HEK293 (cell line): ENCODE measurements at regions not wholly inside any gene's neighbourhood (a gene's known extent, or its start where the extent isn't known, plus 50 kb on each side); places are given as distances from the start of the nearest gene placed in this dataset.

Experiments used
- CTCF ChIA-PET: fragments of 350-600 bp; formaldehyde crosslinking; extraction: SDS; loops from one replicate; lab custom pipeline; 2021; ENCODE audit warnings: antibody characterized with exemption; lab: Yijun Ruan, JAX
- POLR2A ChIA-PET: fragments of 300-600 bp; formaldehyde crosslinking; extraction: SDS; loops from one replicate; lab custom pipeline; 2020; ENCODE audit warnings: antibody characterized with exemption, inconsistent platforms; lab: Yijun Ruan, JAX
- H3K27ac ChIP-seq: fragments of 200-500 bp; sonication (Bioruptor generic); 2 replicates; pipeline ENCODE4 v1.5.1; 2014; ENCODE audit warnings: low read depth, low read length, control low read depth, inconsistent platforms; ENCODE audit errors: extremely low read depth
- H3K36me3 ChIP-seq, 2 experiments: fragments of 200-500 bp in 1 of 2; sonication (Bioruptor generic) in 1 of 2; 1 replicate in 1 of 2; 2 replicates in 1 of 2; pipeline ENCODE4 v1.5.1; 2014 to 2017; ENCODE audit warnings: inconsistent platforms in 2 of 2, low read length in 2 of 2; ENCODE audit not compliant: control insufficient read depth in 2 of 2, insufficient read depth in 1 of 2
- H3K4me1 ChIP-seq: fragments of 200-500 bp; sonication (Bioruptor generic); 2 replicates; pipeline ENCODE4 v1.5.1; 2014; ENCODE audit warnings: mild to moderate bottlenecking, low read length, inconsistent platforms; ENCODE audit not compliant: control insufficient read depth, insufficient read depth
- H3K4me3 ChIP-seq: 2 replicates; pipeline ENCODE4 v1.5.1; 2011; ENCODE audit warnings: low read depth, mild to moderate bottlenecking, control low read depth, low read length, moderate library complexity
- H3K9me3 ChIP-seq: fragments of 200-500 bp; sonication (Bioruptor generic); 2 replicates; pipeline ENCODE4 v1.5.1; 2014; ENCODE audit warnings: low read depth, low read length, inconsistent platforms; ENCODE audit not compliant: control insufficient read depth, insufficient read depth
- GFI1B ChIP-seq: fragments of 450-650 bp; formaldehyde crosslinking; IDR thresholded peaks from 2 replicates; pipeline ENCODE4 v1.5.1; 2016; ENCODE audit warnings: missing biosample characterization, missing genetic modification characterization
- KLF1 ChIP-seq: fragments of 450-650 bp; formaldehyde crosslinking; IDR thresholded peaks from 2 replicates; pipeline ENCODE4 v1.5.1; 2016; ENCODE audit warnings: missing biosample characterization, missing genetic modification characterization
- ZNF350 ChIP-seq: fragments of 450-650 bp; formaldehyde crosslinking; IDR thresholded peaks from 2 replicates; pipeline ENCODE4 v1.5.0; 2017; ENCODE audit warnings: missing biosample characterization, mild to moderate bottlenecking, missing genetic modification characterization
- ZNF37A ChIP-seq: fragments of 450-650 bp; IDR thresholded peaks from 2 replicates; pipeline ENCODE4 v1.5.1; 2018; ENCODE audit warnings: missing biosample characterization, missing genetic modification characterization
- ZNF624 ChIP-seq: fragments of 450-650 bp; formaldehyde crosslinking; IDR thresholded peaks from 2 replicates; pipeline ENCODE4 v1.5.1; 2017; ENCODE audit warnings: missing biosample characterization, missing genetic modification characterization
- ZNF768 ChIP-seq: fragments of 450-650 bp; formaldehyde crosslinking; IDR thresholded peaks from 2 replicates; pipeline ENCODE4 v1.5.1; 2018; ENCODE audit warnings: missing biosample characterization, mild to moderate bottlenecking, missing genetic modification characterization
- TF ChIP-seq, protein P1 (sequence below): fragments of 450-650 bp; formaldehyde crosslinking; IDR thresholded peaks from 2 replicates; pipeline ENCODE4 v1.5.1; 2017; ENCODE audit warnings: missing biosample characterization, missing genetic modification characterization
- TF ChIP-seq, protein P2 (sequence below): fragments of 450-650 bp; formaldehyde crosslinking; IDR thresholded peaks from 2 replicates; pipeline ENCODE4 v1.5.1; 2016; ENCODE audit warnings: missing biosample characterization, missing genetic modification characterization, borderline replicate concordance
- TF ChIP-seq, protein P3 (sequence below): fragments of 450-650 bp; formaldehyde crosslinking; IDR thresholded peaks from 2 replicates; pipeline ENCODE4 v1.5.1; 2016; ENCODE audit warnings: missing biosample characterization, missing genetic modification characterization, borderline replicate concordance
- TF ChIP-seq, protein P4 (sequence below): fragments of 450-650 bp; formaldehyde crosslinking; IDR thresholded peaks from 2 replicates; pipeline ENCODE4 v1.5.1; 2016; ENCODE audit warnings: missing biosample characterization, missing genetic modification characterization
- TF ChIP-seq, protein P5 (sequence below): fragments of 450-650 bp; formaldehyde crosslinking; IDR thresholded peaks from 2 replicates; pipeline ENCODE4 v1.5.1; 2016; ENCODE audit warnings: missing biosample characterization, missing genetic modification characterization, low read depth
- TF ChIP-seq, protein P6 (sequence below): fragments of 450-650 bp; formaldehyde crosslinking; IDR thresholded peaks from 2 replicates; pipeline ENCODE4 v1.5.1; 2016; ENCODE audit warnings: missing biosample characterization, missing genetic modification characterization

DNA sequence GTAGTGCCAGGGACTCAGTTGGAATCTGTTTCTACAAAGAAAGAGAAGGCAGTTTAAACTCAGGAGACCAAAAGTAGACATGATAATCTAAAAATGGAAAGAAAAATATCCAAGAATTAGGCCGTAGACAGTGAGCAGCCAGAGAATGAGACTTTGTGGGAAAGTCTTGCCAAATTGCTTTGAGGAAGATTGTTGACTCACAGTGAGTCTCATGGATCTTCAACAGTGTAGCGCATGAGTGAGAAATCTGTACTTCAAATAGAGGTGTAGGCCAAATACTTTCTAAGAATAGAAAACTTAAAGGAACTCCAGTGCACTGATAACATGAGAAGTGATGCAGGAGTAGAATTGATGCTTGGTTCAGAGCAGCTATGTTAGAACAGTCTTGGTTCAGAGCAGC is 284.5 kb downstream of the HTR1B start (continued):
- TF ChIP-seq, protein P1, sequence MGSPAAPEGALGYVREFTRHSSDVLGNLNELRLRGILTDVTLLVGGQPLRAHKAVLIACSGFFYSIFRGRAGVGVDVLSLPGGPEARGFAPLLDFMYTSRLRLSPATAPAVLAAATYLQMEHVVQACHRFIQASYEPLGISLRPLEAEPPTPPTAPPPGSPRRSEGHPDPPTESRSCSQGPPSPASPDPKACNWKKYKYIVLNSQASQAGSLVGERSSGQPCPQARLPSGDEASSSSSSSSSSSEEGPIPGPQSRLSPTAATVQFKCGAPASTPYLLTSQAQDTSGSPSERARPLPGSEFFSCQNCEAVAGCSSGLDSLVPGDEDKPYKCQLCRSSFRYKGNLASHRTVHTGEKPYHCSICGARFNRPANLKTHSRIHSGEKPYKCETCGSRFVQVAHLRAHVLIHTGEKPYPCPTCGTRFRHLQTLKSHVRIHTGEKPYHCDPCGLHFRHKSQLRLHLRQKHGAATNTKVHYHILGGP (tag by site-specific recombination) = no peak
- no peak for TF ChIP-seq ZNF350 (tag by site-specific recombination)
- no peak for TF ChIP-seq ZNF624 (tag by site-specific recombination)
- TF ChIP-seq, protein P2, sequence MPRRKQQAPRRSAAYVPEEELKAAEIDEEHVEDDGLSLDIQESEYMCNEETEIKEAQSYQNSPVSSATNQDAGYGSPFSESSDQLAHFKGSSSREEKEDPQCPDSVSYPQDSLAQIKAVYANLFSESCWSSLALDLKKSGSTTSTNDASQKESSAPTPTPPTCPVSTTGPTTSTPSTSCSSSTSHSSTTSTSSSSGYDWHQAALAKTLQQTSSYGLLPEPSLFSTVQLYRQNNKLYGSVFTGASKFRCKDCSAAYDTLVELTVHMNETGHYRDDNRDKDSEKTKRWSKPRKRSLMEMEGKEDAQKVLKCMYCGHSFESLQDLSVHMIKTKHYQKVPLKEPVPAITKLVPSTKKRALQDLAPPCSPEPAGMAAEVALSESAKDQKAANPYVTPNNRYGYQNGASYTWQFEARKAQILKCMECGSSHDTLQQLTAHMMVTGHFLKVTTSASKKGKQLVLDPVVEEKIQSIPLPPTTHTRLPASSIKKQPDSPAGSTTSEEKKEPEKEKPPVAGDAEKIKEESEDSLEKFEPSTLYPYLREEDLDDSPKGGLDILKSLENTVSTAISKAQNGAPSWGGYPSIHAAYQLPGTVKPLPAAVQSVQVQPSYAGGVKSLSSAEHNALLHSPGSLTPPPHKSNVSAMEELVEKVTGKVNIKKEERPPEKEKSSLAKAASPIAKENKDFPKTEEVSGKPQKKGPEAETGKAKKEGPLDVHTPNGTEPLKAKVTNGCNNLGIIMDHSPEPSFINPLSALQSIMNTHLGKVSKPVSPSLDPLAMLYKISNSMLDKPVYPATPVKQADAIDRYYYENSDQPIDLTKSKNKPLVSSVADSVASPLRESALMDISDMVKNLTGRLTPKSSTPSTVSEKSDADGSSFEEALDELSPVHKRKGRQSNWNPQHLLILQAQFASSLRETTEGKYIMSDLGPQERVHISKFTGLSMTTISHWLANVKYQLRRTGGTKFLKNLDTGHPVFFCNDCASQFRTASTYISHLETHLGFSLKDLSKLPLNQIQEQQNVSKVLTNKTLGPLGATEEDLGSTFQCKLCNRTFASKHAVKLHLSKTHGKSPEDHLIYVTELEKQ (tag by site-specific recombination) = no peak
- TF ChIP-seq, protein P3, sequence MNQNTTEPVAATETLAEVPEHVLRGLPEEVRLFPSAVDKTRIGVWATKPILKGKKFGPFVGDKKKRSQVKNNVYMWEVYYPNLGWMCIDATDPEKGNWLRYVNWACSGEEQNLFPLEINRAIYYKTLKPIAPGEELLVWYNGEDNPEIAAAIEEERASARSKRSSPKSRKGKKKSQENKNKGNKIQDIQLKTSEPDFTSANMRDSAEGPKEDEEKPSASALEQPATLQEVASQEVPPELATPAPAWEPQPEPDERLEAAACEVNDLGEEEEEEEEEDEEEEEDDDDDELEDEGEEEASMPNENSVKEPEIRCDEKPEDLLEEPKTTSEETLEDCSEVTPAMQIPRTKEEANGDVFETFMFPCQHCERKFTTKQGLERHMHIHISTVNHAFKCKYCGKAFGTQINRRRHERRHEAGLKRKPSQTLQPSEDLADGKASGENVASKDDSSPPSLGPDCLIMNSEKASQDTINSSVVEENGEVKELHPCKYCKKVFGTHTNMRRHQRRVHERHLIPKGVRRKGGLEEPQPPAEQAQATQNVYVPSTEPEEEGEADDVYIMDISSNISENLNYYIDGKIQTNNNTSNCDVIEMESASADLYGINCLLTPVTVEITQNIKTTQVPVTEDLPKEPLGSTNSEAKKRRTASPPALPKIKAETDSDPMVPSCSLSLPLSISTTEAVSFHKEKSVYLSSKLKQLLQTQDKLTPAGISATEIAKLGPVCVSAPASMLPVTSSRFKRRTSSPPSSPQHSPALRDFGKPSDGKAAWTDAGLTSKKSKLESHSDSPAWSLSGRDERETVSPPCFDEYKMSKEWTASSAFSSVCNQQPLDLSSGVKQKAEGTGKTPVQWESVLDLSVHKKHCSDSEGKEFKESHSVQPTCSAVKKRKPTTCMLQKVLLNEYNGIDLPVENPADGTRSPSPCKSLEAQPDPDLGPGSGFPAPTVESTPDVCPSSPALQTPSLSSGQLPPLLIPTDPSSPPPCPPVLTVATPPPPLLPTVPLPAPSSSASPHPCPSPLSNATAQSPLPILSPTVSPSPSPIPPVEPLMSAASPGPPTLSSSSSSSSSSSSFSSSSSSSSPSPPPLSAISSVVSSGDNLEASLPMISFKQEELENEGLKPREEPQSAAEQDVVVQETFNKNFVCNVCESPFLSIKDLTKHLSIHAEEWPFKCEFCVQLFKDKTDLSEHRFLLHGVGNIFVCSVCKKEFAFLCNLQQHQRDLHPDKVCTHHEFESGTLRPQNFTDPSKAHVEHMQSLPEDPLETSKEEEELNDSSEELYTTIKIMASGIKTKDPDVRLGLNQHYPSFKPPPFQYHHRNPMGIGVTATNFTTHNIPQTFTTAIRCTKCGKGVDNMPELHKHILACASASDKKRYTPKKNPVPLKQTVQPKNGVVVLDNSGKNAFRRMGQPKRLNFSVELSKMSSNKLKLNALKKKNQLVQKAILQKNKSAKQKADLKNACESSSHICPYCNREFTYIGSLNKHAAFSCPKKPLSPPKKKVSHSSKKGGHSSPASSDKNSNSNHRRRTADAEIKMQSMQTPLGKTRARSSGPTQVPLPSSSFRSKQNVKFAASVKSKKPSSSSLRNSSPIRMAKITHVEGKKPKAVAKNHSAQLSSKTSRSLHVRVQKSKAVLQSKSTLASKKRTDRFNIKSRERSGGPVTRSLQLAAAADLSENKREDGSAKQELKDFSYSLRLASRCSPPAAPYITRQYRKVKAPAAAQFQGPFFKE (tag by site-specific recombination) = no peak
- no peak for TF ChIP-seq KLF1 (tag by site-specific recombination)

DNA sequence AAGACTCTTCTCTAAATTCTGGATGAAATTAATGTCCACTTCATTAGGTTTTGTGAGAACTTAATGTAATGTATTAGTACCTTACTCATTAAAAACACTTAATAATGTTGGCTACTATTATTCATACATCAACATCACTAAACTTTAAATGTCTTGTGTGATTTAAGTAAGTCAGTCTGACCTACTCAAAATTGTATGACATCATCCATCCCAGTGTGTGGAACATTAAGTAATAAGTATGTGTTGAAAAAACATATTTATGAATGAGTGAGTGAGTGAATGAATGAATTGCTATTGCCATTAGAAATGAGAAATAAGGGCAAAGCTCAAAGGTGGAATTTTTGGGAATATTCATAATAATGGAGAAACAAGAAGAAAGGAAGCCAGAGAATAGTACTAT is 285.8 kb downstream of the HTR1B start:
- no peaks in the 10 kb centered on the region for H3K4me1 ChIP-seq
- no peaks in the 10 kb centered on the region for H3K36me3 ChIP-seq
- TF ChIP-seq ZNF37A (tag by site-specific recombination) (no peak), ZNF768 (tag by site-specific recombination) (no peak), GFI1B (no peak)
- TF ChIP-seq, protein P4, sequence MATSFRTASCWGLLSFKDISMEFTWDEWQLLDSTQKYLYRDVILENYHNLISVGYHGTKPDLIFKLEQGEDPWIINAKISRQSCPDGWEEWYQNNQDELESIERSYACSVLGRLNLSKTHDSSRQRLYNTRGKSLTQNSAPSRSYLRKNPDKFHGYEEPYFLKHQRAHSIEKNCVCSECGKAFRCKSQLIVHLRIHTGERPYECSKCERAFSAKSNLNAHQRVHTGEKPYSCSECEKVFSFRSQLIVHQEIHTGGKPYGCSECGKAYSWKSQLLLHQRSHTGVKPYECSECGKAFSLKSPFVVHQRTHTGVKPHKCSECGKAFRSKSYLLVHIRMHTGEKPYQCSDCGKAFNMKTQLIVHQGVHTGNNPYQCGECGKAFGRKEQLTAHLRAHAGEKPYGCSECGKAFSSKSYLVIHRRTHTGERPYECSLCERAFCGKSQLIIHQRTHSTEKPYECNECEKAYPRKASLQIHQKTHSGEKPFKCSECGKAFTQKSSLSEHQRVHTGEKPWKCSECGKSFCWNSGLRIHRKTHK (tag by site-specific recombination) = no peak
- TF ChIP-seq, protein P5, sequence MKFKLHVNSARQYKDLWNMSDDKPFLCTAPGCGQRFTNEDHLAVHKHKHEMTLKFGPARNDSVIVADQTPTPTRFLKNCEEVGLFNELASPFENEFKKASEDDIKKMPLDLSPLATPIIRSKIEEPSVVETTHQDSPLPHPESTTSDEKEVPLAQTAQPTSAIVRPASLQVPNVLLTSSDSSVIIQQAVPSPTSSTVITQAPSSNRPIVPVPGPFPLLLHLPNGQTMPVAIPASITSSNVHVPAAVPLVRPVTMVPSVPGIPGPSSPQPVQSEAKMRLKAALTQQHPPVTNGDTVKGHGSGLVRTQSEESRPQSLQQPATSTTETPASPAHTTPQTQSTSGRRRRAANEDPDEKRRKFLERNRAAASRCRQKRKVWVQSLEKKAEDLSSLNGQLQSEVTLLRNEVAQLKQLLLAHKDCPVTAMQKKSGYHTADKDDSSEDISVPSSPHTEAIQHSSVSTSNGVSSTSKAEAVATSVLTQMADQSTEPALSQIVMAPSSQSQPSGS (tag by site-specific recombination) = peak; percentile 74
- TF ChIP-seq, protein P6, sequence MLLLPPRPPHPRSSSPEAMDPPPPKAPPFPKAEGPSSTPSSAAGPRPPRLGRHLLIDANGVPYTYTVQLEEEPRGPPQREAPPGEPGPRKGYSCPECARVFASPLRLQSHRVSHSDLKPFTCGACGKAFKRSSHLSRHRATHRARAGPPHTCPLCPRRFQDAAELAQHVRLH (tag by site-specific recombination) = no peak
- H3K27ac ChIP-seq = no peak overlapping the region
- no peak overlapping the region for H3K4me3 ChIP-seq
- CTCF ChIA-PET = interaction anchor here (0.6 kb wide), 1 partner anchor 230 kb away, joined by 3 read pairs; no protein-coding TSS in a partner anchor
- POLR2A ChIA-PET = no interaction called here
- H3K9me3 ChIP-seq = no peaks in the 10 kb centered on the region; the same call in 1 of the 2 replicates
